ENCODE measurements at regions not wholly inside any gene's neighbourhood (a gene's known extent, or its start where the extent isn't known, plus 50 kb on each side); places are given as distances from the start of the nearest gene placed in this dataset.

- Histone ChIP-seq H3K9me3 (ENCODE audit: control insufficient read depth, insufficient read depth, low read length) (no peaks in the 10 kb centered on the region), H3F3A (ENCODE audit: control insufficient read depth, insufficient read depth) (no peaks in the 10 kb centered on the region), H3K4me2 (ENCODE audit: low read length) (no peak overlapping the region), H3K9me2 (replicated peaks; ENCODE audit: control insufficient read depth, low read length) (no peaks in the 10 kb centered on the region), H3K27ac (ENCODE audit: low read depth, low read length) (no peak overlapping the region), H3K4me3 (ENCODE audit: low read length) (no peak overlapping the region), H3K27me3 (ENCODE audit: control insufficient read depth, low read length) (no peaks in the 10 kb centered on the region), H3K79me2 (ENCODE audit: control insufficient read depth, low read length) (no peaks in the 10 kb centered on the region), H3K4me1 (ENCODE audit: control insufficient read depth, low read length) (peaks cover 1% of the 10 kb centered on the region), H3K36me3 (ENCODE audit: control insufficient read depth, low read length) (no peaks in the 10 kb centered on the region), H4K20me1 (ENCODE audit: control insufficient read depth, insufficient read depth, low read depth, low read length) (no peaks in the 10 kb centered on the region)
- TF ChIP-seq EZH2phosphoT487 (IDR thresholded peaks at IDR 0.05; ENCODE audit: borderline replicate concordance, low read length) = no peak
- TF ChIP-seq CTCF (IDR thresholded peaks at IDR 0.05; ENCODE audit: low read depth, low read length, poor library complexity, severe bottlenecking) = no peak
Observed at GRCh38 chr2:221042926-221043325, 529.2 kb downstream of the EPHA4 start.

GRCh38 chr2:221044781-221045180, 527.3 kb downstream of the EPHA4 start:
- Histone ChIP-seq H3K79me2 (ENCODE audit: control insufficient read depth, low read length) (no peaks in the 10 kb centered on the region), H3F3A (ENCODE audit: control insufficient read depth, insufficient read depth) (no peaks in the 10 kb centered on the region), H3K9me3 (ENCODE audit: control insufficient read depth, insufficient read depth, low read length) (no peaks in the 10 kb centered on the region), H3K27ac (ENCODE audit: low read depth, low read length) (no peak overlapping the region), H3K4me2 (ENCODE audit: low read length) (no peak overlapping the region), H4K20me1 (ENCODE audit: control insufficient read depth, insufficient read depth, low read depth, low read length) (no peaks in the 10 kb centered on the region), H3K36me3 (ENCODE audit: control insufficient read depth, low read length) (no peaks in the 10 kb centered on the region), H3K4me3 (ENCODE audit: low read length) (no peak overlapping the region), H3K27me3 (ENCODE audit: control insufficient read depth, low read length) (no peaks in the 10 kb centered on the region), H3K9me2 (replicated peaks; ENCODE audit: control insufficient read depth, low read length) (no peaks in the 10 kb centered on the region), H3K4me1 (ENCODE audit: control insufficient read depth, low read length) (peaks cover 20% of the 10 kb centered on the region)
- no peak for TF ChIP-seq CTCF (IDR thresholded peaks at IDR 0.05; ENCODE audit: low read depth, low read length, poor library complexity, severe bottlenecking)
- no peak for TF ChIP-seq EZH2phosphoT487 (IDR thresholded peaks at IDR 0.05; ENCODE audit: borderline replicate concordance, low read length)

GRCh38 chr2:221050020-221050795, 521.9 kb downstream of the EPHA4 start:
- no peaks in the 10 kb centered on the region for H4K20me1 ChIP-seq (ENCODE audit: control insufficient read depth, insufficient read depth, low read depth, low read length)

GRCh38 chr2:221051162-221051561, 520.9 kb downstream of the EPHA4 start:
- Histone ChIP-seq H3K27ac (ENCODE audit: low read depth, low read length) (no peak overlapping the region), H3K36me3 (ENCODE audit: control insufficient read depth, low read length) (no peaks in the 10 kb centered on the region), H3K4me1 (ENCODE audit: control insufficient read depth, low read length) (peaks cover 33% of the 10 kb centered on the region), H3K27me3 (ENCODE audit: control insufficient read depth, low read length) (no peaks in the 10 kb centered on the region), H3K4me3 (ENCODE audit: low read length) (no peak overlapping the region), H3F3A (ENCODE audit: control insufficient read depth, insufficient read depth) (no peaks in the 10 kb centered on the region), H3K9me3 (ENCODE audit: control insufficient read depth, insufficient read depth, low read length) (no peaks in the 10 kb centered on the region), H4K20me1 (ENCODE audit: control insufficient read depth, insufficient read depth, low read depth, low read length) (no peaks in the 10 kb centered on the region), H3K4me2 (ENCODE audit: low read length) (no peak overlapping the region), H3K79me2 (ENCODE audit: control insufficient read depth, low read length) (no peaks in the 10 kb centered on the region), H3K9me2 (replicated peaks; ENCODE audit: control insufficient read depth, low read length) (no peaks in the 10 kb centered on the region)
- TF ChIP-seq EZH2phosphoT487 (IDR thresholded peaks at IDR 0.05; ENCODE audit: borderline replicate concordance, low read length) (no peak), CTCF (IDR thresholded peaks at IDR 0.05; ENCODE audit: low read depth, low read length, poor library complexity, severe bottlenecking) (no peak)

More at GRCh38 chr2:221050020-221050795, 521.9 kb downstream of the EPHA4 start:
- Histone ChIP-seq H3K27ac (ENCODE audit: low read depth, low read length) (peak overlapping the region; percentile 36), H3K9me3 (ENCODE audit: control insufficient read depth, insufficient read depth, low read length) (no peaks in the 10 kb centered on the region), H3K9me2 (replicated peaks; ENCODE audit: control insufficient read depth, low read length) (no peaks in the 10 kb centered on the region), H3K79me2 (ENCODE audit: control insufficient read depth, low read length) (no peaks in the 10 kb centered on the region), H3K4me1 (ENCODE audit: control insufficient read depth, low read length) (peaks cover 33% of the 10 kb centered on the region), H3K27me3 (ENCODE audit: control insufficient read depth, low read length) (no peaks in the 10 kb centered on the region), H3K36me3 (ENCODE audit: control insufficient read depth, low read length) (no peaks in the 10 kb centered on the region), H3K4me2 (ENCODE audit: low read length) (peak overlapping the region; percentile 56), H3K4me3 (ENCODE audit: low read length) (peak overlapping the region; percentile 25), H3F3A (ENCODE audit: control insufficient read depth, insufficient read depth) (no peaks in the 10 kb centered on the region)
- TF ChIP-seq EZH2phosphoT487 (IDR thresholded peaks at IDR 0.05; ENCODE audit: borderline replicate concordance, low read length) = no peak
